Stimulated activated CD8-positive, alpha-beta memory T cell treated with anti-CD3 and anti-CD28 coated beads, Interleukin-12 subunit alpha, Interleukin-12 subunit beta, amount 100 ng/mL, for 24 hours (primary cell): ENCODE measurements at regions not wholly inside any gene's neighbourhood (a gene's known extent, or its start where the extent isn't known, plus 50 kb on each side); places are given as distances from the start of the nearest gene placed in this dataset.
"Not testable (repeated sequence)": the region's sequence is repeated elsewhere in the genome, so short reads cannot be mapped to it uniquely, and the experiment has no call there.

Source experiments
- DNase-seq: peaks from one replicate; pipeline ENCODE4 v3.0.0-alpha.2; 2020; ENCODE audit errors: extremely low read depth

GRCh38 chr10:3380406-3381050 is 207.9 kb upstream of the PITRM1 start:
- no peak for DNase-seq

GRCh38 chr10:3376631-3377030 is 204.0 kb upstream of the PITRM1 start:
- no peak for DNase-seq

DNA sequence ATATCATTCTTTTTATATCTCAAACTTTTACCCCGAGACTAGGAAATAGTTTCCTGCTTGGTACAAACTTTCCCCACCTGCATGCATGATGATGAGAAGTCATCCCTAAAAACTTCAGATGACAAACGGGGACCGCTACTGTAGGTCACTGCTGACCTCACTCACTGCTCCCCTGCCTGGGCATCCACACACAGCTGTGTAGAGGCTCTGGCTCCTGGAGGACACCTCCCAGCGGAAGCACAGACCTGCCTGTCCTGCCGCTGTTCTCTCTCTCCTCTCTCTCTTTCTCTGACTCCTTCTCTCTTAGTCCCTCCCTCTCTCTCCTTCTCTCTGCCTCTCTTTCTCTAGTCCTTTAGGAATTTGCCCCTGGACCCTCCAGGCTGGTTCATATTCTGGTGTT is 202.9 kb upstream of the PITRM1 start:
- DNase-seq: no peak

DNA sequence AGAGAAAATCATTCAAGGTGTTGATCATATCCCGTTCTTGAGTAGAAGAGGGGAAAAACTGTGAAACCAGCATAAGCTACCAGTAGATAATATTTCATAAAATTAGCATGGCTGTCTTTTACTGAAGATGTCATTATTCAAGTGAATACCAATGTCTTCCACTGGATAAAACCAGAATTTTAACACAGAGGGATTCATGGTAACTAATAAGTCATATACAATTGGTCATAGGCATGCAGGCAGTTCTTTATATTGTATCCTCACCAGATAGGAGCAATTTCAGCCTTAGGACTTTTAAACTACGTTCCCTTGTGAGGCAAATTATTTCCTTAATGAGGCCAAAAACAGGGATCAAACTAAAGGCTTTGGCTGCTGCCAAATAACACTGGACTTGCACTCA is 202.3 kb upstream of the PITRM1 start:
- DNase-seq: no peak

DNA sequence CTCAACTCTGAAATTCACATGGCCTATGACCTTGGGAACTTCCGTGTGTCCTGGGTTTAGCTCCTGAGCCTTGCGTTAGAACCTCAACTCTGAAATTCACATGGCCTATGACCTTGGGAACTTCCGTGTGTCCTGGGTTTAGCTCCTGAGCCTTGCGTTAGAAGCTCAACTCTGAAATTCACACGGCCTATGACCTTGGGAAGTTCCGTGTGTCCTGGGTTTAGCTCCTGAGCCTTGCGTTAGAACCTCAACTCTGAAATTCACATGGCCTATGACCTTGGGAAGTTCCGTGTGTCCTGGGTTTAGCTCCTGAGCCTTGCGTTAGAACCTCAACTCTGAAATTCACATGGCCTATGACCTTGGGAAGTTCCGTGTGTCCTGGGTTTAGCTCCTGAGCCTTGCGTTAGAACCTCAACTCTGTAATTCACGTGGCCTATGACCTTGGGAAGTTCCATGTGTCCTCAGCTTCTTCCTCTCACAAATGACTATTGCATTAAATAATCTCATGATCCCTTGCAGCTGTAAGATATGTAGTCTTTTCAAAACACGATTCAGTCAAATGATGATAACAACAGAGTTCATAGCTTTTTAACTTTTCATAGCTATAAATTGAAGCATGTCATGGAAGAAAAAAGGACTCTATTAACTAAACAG is 200.9 kb upstream of the PITRM1 start:
- DNase-seq: not testable (repeated sequence)

DNA sequence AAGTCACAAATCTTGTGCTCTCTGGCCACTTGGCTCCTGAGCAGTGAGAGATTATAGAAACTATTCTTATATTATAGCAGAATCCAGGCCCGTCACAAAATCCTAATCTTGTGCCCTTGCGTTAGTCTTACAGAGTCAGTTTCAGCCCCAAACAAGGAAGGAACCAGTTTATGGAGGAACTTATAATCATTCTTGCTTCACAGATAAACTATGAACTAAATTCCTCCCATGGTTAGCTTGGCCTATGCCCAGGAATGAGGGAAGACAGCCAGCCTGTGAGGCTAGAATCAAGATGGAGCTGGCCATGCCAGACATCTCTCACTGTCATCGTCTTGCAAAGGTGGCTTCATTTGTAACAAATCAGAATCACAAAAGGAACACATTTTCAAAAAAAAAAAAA is 199.7 kb upstream of the PITRM1 start:
- DNase-seq: no peak

- DNase-seq: not testable (repeated sequence)
Observed at GRCh38 chr10:3371624-3372023, 199.0 kb upstream of the PITRM1 start.

DNA sequence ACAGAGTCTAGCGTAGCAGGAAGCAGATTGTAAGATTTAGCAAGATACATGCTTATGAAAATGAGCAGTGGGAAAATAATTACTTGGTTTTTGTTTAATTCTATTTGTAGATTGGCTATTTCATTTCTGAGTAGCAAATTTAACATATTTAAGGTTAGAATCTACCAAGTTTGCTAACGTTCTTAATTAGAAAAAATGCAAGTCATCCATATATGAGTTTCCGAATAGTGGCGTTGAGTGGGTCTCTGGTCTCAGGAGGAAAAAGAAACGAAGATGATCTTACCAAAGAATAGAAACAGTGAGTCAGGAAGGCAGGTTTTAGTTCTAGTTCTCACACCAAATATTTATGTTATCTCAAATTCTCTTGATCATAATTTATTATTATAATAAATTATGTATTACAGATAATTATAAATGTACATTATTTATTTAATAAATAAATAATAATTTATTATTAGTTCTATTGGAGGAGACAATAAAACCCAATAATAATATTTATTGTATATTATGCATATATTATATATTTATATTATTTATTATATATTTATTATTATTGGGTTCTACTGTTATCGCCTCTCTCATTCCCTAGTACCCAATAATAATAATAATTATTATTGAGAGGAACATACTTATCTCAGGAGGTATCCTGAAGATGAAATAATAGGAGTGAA is 194.3 kb upstream of the PITRM1 start:
- no peak for DNase-seq

- no peak for DNase-seq
Observed at GRCh38 chr10:3366043-3366442, 193.5 kb upstream of the PITRM1 start.

GRCh38 chr10:3365630-3366029 is 193.0 kb upstream of the PITRM1 start:
- no peak for DNase-seq

- DNase-seq: no peak
Observed at GRCh38 chr10:3364768-3365480, 192.3 kb upstream of the PITRM1 start.

GRCh38 chr10:3363311-3364045 is 190.9 kb upstream of the PITRM1 start:
- DNase-seq: no peak

DNA sequence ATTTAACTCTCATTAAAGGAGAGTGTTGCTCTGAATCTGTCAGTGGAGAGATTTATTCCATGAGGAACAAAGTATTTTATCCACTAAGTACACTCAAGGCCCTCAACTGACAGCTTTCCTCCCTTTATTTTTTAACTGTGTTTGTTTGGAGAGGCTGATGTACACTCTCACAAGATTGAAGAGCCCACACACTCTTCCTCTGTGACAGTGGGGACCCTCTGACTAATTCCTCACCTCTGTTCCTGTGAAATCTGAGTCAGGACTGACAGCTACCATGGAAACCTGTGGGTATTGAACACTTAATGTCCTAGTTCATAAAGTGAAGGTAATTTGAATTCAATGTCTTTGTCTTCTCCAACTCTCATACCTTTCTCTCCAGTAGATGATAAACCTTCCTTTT is 189.8 kb upstream of the PITRM1 start:
- no peak for DNase-seq

- no peak for DNase-seq
Observed at GRCh38 chr10:3361640-3362039, 189.1 kb upstream of the PITRM1 start.

DNA sequence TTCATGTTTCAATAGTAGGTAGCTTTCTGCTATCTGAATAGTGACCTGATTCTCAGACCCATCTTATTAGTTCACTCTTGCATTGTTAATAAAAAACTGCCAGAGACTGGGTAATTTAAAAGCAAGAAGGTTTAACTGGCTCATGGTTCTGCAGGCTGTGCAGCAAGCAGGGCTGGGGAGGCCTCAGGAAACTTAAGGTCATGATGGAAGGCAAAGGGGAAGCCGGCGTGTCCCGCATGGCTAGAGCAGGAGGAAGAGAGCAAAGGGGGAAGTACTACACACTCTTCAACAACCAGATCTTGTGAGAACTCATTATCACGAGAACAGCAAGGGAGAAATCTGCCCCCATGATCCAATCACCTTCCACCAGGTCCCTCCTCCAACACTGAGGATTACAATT is 185.2 kb upstream of the PITRM1 start:
- no peak for DNase-seq

DNA sequence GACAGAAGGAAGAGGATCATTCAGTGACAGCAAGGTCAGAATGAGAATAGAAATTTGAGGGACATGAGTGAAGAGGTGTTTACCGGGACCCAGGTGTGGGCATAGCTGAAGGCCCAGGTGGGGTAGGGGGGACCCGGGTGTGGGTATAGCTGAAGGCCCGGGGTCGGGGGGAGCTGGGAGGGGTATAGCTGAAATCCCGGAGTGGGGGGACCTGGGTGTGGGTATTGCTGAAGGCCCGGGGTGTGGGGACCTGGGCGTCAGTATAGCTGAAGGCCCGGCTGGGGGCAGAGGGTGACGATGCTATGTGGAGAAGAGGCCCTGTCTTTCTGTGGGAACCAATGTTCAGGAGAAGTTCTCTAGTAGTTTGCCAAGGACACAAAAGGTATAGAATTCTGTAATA is 183.0 kb upstream of the PITRM1 start:
- DNase-seq: no peak

- no peak for DNase-seq
Observed at GRCh38 chr10:3354174-3354900, 181.8 kb upstream of the PITRM1 start.

GRCh38 chr10:3353235-3353634 is 180.7 kb upstream of the PITRM1 start:
- DNase-seq: no peak

GRCh38 chr10:3350617-3351258 is 178.2 kb upstream of the PITRM1 start:
- DNase-seq: no peak

- no peak for DNase-seq
Observed at GRCh38 chr10:3350205-3350604, 177.6 kb upstream of the PITRM1 start.

GRCh38 chr10:3348564-3348963 is 176.0 kb upstream of the PITRM1 start:
- no peak for DNase-seq
